IPS DF 6.9 (cell line): ENCODE measurements at regions not wholly inside any gene's neighbourhood (a gene's known extent, or its start where the extent isn't known, plus 50 kb on each side); places are given as distances from the start of the nearest gene placed in this dataset.

ENCODE experiments used
- DNase-seq: peaks from one replicate; pipeline ENCODE4 v3.0.0-alpha.2; 2013; ENCODE audit warnings: low read depth, low spot score
- H3K27ac ChIP-seq: one replicate; pipeline ENCODE4 v1.5.1; 2013; ENCODE audit warnings: low read length, control low read depth
- H3K27me3 ChIP-seq: 2 replicates; pipeline ENCODE4 v1.6.1; 2013; ENCODE audit warnings: mild to moderate bottlenecking, low read length; ENCODE audit not compliant: control insufficient read depth, insufficient read depth
- H3K36me3 ChIP-seq: 2 replicates; pipeline ENCODE4 v1.6.1; 2013; ENCODE audit warnings: low read length; ENCODE audit not compliant: control insufficient read depth, insufficient read depth
- H3K4me1 ChIP-seq: 2 replicates; pipeline ENCODE4 v1.6.1; 2013; ENCODE audit warnings: low read length; ENCODE audit not compliant: control insufficient read depth, insufficient read depth
- H3K4me3 ChIP-seq: 2 replicates; pipeline ENCODE4 v1.5.1; 2013; ENCODE audit warnings: mild to moderate bottlenecking, low read length
- H3K9me3 ChIP-seq: 2 replicates; pipeline ENCODE4 v1.6.1; 2013; ENCODE audit warnings: low read length, inconsistent platforms; ENCODE audit not compliant: control insufficient read depth, insufficient read depth
- WGBS: extraction: QIAGEN DNeasy Blood & Tissue Kit; methylation state at CpG from one replicate; pipeline ENCODE4 v1.1.7; 2013; ENCODE audit warnings: mixed read lengths, missing lambda C conversion rate; ENCODE audit not compliant: insufficient read length, insufficient coverage; 5-methylcytosine and 5-hydroxymethylcytosine counted together

DNA sequence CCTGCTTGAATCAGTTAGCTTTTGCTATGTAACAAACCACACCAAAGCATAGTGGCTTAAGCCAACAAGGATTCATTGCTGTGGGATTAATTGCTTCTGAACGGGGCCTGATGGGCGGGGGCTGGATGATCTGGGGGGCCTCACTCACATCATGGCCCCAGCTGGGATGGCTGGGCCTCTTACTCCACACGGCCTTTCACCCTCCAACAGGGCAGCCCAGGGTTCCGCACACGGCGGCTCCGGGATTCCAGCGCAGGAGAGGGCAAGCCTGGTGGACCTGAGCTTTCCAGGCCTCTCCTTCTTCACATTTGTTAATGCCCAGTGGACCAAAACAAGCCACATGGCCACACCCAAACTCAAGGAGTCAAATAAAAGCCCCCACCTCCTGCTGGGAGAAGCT, 86.3 kb upstream of the PHLPP1 start:
- WGBS = no CpG with 5 or more reads among the region's 8 CpGs

DNA sequence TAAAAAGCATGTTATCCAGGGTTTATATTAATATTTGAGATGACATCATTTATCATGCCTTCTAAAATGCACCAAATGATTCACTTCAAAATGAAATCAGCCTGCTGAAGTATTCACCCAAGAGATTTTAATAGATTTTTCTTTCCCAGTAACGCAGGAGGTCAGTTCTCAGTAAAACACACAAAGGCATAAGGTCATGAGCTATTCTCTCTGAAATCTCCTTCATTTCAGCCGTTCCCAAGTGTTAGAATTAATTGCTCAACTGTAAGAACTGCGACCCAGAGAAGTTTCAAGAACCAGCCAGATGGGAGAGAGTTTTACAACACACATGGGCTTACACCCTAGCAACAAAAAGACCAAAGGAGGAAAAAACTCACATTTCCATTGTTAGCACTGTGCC, 84.2 kb upstream of the PHLPP1 start:
- H3K27me3 ChIP-seq = no peaks in the 10 kb centered on the region
- WGBS = no CpG with 5 or more reads among the region's 3 CpGs
- no peak overlapping the region for H3K27ac ChIP-seq
- H3K9me3 ChIP-seq = no peaks in the 10 kb centered on the region
- no peak for DNase-seq
- peaks cover 1% of the 10 kb centered on the region; the same call in 1 of the 2 replicates for H3K4me1 ChIP-seq
- no peaks in the 10 kb centered on the region for H3K36me3 ChIP-seq
- H3K4me3 ChIP-seq = no peak overlapping the region

More for the DNA sequence above, 86.3 kb upstream of the PHLPP1 start:
- Histone ChIP-seq H3K4me1 (no peaks in the 10 kb centered on the region), H3K4me3 (no peak overlapping the region), H3K27ac (no peak overlapping the region), H3K36me3 (no peaks in the 10 kb centered on the region), H3K27me3 (no peaks in the 10 kb centered on the region), H3K9me3 (no peaks in the 10 kb centered on the region)
- no peak for DNase-seq

DNA sequence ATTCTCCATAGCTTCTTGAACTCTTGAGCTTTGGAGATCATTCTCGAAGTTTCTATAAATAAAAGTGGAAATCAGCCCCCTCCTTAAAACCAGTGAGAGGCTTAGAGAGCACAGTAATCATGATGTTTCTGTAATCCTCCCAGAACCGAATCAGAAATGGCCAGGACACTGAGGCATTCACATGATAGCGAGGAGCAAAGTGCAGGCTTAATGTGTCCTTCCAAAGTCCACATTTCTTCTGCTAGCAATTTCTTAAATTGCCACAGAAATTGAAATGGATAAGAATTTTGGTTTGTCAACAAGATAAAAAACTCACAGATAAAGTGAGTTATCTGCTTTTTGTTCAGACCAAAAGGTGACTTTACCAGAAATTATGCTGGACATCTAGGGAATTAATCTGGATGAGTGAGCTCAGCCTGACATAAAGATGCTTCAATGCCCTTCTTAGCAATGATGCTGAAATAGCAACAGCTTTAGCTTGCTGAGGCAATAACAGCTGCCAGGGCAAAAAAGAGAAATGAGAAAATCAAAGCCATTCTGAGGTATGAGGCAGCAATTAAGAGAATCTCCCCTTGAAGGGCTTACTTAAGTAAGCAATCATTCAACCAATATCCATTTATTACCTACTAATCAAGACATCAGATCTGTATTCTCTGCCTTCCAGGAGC, 82.4 kb upstream of the PHLPP1 start:
- no CpG with 5 or more reads among the region's 3 CpGs for WGBS
- Histone ChIP-seq H3K4me1 (peaks cover 1% of the 10 kb centered on the region; the same call in 1 of the 2 replicates), H3K4me3 (no peak overlapping the region), H3K27me3 (no peaks in the 10 kb centered on the region), H3K9me3 (no peaks in the 10 kb centered on the region), H3K36me3 (no peaks in the 10 kb centered on the region), H3K27ac (no peak overlapping the region)
- DNase-seq = no peak

DNA sequence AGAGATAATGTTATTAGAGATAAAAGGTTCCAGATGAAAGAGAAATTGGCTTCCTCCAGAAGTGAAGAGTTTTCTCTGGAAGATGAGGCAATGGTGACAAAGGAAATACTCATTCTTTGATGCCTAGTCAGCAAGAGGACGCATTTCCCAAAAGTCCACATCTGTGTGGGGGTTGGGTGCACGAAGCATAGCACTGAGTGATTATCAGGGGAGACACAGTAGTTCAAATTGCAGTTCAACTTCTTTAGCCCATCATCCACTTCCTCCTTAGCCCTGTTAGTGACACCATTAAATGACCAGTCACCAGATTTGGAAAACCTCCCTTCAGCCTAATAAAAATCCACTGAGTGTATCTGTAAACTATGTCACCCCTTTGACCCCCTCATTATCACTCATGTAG, 80.9 kb upstream of the PHLPP1 start:
- Histone ChIP-seq H3K36me3 (no peaks in the 10 kb centered on the region), H3K4me3 (no peak overlapping the region), H3K9me3 (no peaks in the 10 kb centered on the region), H3K4me1 (peaks cover 1% of the 10 kb centered on the region; the same call in 1 of the 2 replicates), H3K27ac (no peak overlapping the region), H3K27me3 (no peaks in the 10 kb centered on the region)
- DNase-seq = no peak
- WGBS = no CpG with 5 or more reads among the region's 2 CpGs

DNA sequence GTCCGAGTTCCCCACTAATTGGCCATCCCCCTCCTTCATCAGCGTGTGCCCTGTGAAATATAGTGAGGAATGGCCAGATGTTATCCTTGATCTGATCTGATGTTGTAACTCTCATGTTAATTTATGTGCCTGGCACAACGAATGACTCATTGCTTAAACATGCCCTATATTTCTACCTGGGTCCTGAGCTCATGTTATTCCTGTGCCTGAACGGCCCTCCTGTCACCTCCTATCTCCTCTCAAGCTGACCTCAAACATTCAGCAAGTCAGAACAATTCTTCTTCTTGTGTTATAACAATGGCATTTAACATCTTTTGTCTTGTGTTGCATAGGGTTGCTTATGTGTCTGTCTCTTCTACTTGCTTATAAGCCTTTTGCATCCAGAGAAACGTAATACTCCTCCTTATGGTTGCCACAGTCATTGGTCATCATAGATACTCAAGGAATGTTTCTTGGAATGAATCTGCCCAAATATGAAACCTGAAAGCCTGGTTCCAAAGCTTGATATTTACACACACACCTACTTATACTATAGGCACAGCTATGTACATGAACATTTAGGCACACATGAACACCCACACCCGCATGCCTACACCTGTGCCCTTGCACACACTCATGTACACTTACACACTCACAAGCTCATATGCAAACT, 80.2 kb upstream of the PHLPP1 start:
- H3K27ac ChIP-seq = no peak overlapping the region
- no peak overlapping the region for H3K4me3 ChIP-seq
- H3K4me1 ChIP-seq = peaks cover 1% of the 10 kb centered on the region; the same call in 1 of the 2 replicates
- WGBS = no CpG with 5 or more reads among the region's 6 CpGs
- no peaks in the 10 kb centered on the region for H3K9me3 ChIP-seq
- no peaks in the 10 kb centered on the region for H3K36me3 ChIP-seq
- H3K27me3 ChIP-seq = no peaks in the 10 kb centered on the region
- no peak for DNase-seq

DNA sequence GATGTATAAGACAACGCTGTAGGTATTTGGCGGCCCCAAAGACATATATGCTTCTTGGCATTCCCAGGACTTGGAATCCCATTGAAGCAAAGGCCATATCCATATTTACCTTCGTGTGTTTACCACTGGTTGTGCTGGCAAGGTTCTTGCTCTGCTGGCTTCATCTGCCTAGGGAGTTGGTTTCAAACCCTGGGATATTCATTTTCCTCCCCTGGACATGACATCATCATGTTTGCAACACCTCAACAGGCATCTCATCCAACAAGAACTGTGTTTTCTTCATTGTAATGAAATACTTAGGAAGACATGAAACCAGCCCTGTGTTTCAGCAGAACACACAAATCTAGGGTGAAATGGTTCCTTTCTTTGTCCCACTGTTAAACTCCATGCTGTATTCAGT, 77.9 kb upstream of the PHLPP1 start:
- H3K9me3 ChIP-seq = no peaks in the 10 kb centered on the region
- no CpG with 5 or more reads among the region's 3 CpGs for WGBS
- no peak overlapping the region for H3K4me3 ChIP-seq
- H3K27ac ChIP-seq = no peak overlapping the region
- H3K4me1 ChIP-seq = peaks cover 1% of the 10 kb centered on the region; the same call in 1 of the 2 replicates
- H3K36me3 ChIP-seq = no peaks in the 10 kb centered on the region
- DNase-seq = no peak
- H3K27me3 ChIP-seq = no peaks in the 10 kb centered on the region

DNA sequence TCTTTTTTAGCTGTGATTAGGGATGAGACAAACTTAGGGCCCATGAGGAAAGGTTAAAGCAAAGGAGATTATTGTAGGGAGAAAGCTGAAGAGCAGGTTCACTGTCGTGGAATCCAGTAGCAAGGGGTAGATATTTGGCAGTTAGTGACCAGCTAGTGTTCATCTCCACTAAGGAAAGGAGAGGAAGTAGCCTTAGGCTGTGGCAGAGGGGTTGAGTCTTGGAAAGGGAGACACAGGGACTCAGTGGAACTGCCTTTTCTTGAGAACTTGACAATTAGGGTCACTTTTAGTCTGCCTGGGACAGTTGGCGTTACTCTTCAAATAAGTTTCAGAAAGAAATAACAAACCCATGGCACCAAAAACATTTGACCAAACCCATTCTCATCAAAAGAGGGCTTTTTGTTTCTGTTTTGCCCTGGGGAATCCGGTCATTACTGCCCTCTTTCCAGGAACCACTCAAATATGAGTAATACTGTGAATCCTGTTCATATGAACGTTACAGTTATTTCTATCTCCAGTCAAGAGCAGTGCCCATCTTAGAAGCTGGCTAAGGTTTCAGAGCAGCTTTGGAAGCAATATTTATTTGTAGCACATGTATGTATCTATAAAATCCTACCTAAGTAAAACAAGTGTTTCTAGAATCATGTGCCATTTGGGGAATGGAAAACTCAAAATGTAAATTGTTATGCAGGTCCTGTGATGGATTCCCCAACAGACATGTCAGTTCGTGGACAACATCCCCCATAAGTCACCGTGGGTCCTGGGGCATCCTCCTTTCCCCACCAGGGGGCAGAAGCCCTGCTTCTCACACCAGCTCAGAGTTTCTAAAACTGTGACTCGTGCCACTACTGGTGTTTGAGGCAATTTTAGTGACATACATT, 77.3 kb upstream of the PHLPP1 start:
- H3K27ac ChIP-seq = no peak overlapping the region
- no peaks in the 10 kb centered on the region for H3K36me3 ChIP-seq
- peaks cover 1% of the 10 kb centered on the region; the same call in 1 of the 2 replicates for H3K4me1 ChIP-seq
- H3K9me3 ChIP-seq = no peaks in the 10 kb centered on the region
- WGBS = no CpG with 5 or more reads among the region's 7 CpGs
- peak; percentile 35 for DNase-seq
- H3K27me3 ChIP-seq = no peaks in the 10 kb centered on the region
- no peak overlapping the region for H3K4me3 ChIP-seq

DNA sequence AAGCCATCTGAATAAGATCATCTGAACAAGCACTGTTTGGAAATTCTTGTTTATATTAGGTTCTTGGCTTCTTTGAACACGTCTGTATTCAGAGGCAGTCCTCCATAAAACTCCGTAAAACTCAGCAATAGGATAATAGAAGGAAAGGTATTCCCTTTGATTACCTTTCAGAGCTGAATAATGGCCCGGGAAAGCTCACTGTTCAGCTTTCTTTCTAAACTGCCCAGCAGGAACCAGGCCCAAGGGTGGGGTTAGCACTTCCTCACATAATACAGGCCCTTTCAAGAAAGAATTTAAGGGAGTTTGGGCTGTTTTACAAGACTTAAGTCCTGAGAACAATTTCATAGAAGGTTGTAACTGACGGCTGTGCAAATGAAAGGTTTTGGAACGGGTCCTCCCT, 72.2 kb upstream of the PHLPP1 start:
- Histone ChIP-seq H3K36me3 (no peaks in the 10 kb centered on the region), H3K27ac (no peak overlapping the region), H3K27me3 (no peaks in the 10 kb centered on the region), H3K9me3 (no peaks in the 10 kb centered on the region), H3K4me3 (no peak overlapping the region), H3K4me1 (no peaks in the 10 kb centered on the region)
- DNase-seq = no peak
- no CpG with 5 or more reads among the region's 5 CpGs for WGBS

DNA sequence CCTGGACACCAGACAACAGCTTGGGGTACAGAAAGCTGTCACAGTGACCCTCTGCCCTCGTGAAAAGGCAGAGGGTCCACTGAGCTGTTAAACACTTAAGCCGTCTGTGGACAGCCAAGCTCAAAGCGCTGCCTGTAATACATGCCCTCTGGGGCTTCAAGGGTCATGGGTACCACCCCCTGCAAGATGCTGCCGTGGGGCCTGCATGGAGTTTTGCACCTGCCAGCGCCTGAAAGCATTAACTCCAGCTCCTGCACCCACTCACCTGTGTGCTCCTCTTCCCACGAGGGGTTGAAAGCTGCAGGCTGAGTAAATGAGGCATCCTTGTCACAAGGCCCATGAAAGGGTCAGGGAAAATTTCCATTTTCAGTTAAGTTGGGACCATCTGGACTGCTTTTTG, 70.6 kb upstream of the PHLPP1 start:
- WGBS = no CpG with 5 or more reads among the region's 6 CpGs
- no peak for DNase-seq
- Histone ChIP-seq H3K27ac (no peak overlapping the region), H3K36me3 (no peaks in the 10 kb centered on the region), H3K9me3 (no peaks in the 10 kb centered on the region), H3K4me1 (no peaks in the 10 kb centered on the region), H3K4me3 (no peak overlapping the region), H3K27me3 (no peaks in the 10 kb centered on the region)

DNA sequence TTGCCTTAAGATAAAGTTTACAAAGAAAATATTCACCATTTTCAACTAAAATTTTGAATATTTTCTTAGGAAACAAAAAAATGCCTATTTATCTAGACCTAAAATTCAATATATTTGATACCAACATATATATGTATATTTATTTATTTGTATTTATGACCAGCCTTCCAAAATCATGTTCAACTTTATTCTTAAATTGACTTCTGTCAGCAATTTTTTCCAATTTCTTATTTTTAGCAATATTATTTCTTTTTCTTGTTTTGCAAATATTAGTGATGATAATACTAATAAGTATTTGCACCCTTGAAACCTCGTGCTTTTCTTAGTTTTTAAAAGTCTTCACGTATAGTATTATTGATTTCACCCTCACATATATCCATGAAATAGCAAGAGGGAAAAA, 68.2 kb upstream of the PHLPP1 start:
- no peaks in the 10 kb centered on the region for H3K36me3 ChIP-seq
- no peak overlapping the region for H3K4me3 ChIP-seq
- H3K27ac ChIP-seq = no peak overlapping the region
- H3K9me3 ChIP-seq = no peaks in the 10 kb centered on the region
- H3K27me3 ChIP-seq = no peaks in the 10 kb centered on the region
- no peak for DNase-seq
- no CpG with 5 or more reads among the region's 2 CpGs for WGBS
- H3K4me1 ChIP-seq = no peaks in the 10 kb centered on the region
